Activated effector memory CD4-positive, alpha-beta T cell treated with anti-CD3 and anti-CD28 coated beads, Interleukin-2, amount 50 U/mL, for 16 hours (primary cell): ENCODE measurements at regions not wholly inside any gene's neighbourhood (a gene's known extent, or its start where the extent isn't known, plus 50 kb on each side); places are given as distances from the start of the nearest gene placed in this dataset.

Source experiments
- DNase-seq: peaks from one replicate; pipeline ENCODE4 v3.0.0-alpha.2; 2020

DNA sequence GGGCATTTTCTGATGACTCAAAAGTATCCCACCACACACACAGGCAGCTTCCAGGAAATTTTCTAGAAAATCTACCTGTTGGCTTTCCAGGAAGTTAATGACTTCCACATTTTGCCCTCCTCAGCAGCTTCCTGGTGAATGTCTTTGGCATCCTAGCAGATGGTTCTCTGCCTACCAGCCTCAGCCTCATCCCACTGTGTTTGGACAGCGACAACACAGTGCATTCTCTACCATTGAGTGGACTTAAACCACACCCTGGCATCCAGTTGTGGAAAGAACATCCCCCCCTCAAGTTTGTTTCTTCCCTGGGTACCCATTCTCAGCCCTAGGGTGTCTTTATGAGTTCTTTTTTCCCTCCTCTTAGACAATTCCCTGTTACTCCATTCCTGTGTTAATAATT is 50.8 kb upstream of the GADL1 start:
- no peak for DNase-seq

DNA sequence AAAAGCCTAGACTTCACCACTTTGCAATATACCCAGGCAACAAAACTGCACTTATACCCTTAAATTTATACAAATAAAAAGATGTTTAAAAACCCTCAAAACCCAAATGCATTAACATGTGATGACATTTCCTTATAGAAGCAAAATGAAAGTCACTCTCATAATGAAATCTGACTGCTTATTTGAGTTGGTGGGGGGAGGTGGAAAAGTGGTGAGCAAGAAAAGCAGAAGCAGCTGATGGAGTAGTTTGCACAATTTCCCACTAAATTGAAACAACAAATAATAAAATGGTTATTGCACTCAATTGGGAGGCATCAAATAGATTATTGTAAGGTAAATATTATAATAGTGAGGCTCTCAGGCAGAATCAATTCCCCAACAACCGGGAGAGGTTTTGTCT is 54.0 kb upstream of the GADL1 start:
- no peak for DNase-seq

DNA sequence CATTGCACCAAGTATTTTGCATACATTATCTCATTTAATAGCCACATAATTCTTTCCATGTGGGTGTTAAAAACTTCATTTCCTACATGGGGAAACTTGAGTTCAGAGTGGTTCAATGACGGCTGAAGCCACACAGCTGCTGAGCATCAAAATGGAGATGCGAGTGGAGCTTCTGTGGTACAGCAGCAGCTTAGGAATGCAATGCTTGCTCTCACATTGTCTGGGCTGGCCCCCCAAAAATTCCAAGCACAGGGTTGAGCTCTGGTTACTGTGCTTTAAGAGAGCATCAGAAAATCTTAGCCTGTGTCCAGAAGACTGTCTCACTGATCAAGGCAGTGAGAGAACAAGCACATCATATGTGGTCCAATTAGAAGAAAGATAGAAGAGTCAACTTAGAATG is 57.4 kb upstream of the GADL1 start:
- no peak for DNase-seq

DNA sequence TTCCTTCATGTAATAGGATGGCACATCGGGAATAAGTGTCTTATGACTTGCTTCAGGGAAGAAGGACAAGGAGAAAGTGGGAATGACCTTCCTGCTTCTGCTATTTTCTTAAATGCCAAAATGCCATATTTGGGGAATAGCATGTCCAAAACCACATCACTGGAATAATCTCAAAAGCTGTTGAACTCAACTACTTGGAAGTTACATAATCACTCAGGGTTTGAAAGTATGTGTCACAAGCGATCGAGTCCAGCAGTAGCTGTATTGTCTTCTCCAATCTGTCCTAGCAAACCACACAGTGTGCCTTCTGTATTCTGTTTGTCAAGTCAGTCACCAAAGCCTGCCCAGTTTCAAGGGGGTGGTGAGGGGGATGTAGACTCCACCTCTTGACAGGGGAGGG is 58.3 kb upstream of the GADL1 start:
- no peak for DNase-seq

DNA sequence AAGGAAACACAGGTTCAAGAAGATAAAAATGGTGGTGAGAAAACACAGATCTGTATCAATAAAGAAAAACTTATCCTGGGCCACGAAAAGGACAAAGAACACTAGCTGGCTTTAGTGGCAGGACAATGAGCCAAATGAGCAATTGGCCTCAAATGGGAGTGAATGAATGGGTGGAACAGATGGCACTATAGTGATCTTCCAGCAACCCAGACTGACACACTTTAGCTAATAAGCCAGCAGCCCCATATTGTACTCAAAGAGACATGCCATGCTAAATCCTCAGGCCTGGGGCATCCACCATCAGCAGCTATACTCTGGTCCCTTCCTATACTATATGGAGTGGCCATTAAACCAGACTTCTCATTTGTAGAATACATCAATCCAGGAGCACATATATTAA is 60.0 kb upstream of the GADL1 start:
- DNase-seq: no peak

DNA sequence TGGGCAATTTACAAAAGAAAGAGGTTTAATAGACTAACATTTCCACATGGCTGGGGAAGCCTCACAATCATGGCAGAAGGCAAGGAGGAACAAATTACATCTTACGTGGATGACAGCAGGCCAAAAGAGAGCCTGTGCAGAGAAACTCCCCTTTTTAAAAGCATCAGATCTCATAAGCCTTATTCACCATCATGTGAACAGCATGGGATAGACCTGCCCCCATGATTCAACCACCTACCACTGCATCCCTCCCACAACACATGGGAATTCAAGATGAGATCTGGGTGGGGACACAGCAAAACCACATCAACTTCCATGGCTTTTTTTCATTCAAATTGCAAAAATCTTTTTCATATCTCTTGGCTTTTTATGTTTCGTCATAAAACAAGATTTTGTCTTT is 67.6 kb upstream of the GADL1 start:
- no peak for DNase-seq

DNA sequence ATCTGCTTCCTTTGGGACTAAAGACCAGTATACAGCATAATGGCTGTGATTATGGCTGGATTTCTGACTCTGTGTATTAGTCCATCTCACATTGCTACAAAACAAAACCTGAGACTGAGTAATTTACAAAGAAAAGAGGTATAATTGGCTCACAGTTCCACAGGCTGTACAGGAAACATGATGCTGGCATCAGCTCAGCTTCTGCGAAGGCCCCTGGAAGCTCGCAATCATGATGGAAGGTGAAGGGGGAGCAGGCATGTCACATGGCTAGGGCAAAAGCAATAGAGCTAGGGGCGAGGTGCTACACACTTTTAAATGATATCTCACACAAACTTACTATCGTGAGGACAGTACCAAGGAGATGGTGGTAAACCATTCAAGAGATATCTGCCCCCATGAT is 68.0 kb upstream of the GADL1 start:
- no peak for DNase-seq

DNA sequence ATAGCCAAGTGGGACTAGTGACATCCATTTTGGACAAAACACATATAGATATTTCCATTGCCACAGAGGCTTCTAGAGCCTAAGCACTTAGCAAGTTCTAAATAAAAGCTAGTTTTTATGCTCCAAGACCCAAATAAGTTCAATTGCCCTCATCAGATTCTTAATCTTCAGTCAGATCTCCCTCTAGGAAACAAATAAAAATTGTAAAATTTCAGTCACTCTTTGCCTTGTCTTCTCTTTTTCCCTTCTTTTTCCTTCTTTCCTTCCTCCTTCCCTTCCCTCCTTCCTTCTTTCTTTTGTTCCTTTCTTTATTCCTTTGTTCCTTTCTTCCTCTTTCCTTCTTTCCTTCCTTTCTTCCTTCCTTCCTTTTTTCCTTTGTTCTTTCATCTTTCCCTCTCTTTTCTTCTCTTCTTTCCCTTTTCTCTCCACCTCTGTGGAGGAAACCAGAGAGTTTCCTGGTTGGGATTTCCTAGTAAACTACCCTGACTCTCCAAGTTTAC is 68.8 kb upstream of the GADL1 start:
- no peak for DNase-seq

DNA sequence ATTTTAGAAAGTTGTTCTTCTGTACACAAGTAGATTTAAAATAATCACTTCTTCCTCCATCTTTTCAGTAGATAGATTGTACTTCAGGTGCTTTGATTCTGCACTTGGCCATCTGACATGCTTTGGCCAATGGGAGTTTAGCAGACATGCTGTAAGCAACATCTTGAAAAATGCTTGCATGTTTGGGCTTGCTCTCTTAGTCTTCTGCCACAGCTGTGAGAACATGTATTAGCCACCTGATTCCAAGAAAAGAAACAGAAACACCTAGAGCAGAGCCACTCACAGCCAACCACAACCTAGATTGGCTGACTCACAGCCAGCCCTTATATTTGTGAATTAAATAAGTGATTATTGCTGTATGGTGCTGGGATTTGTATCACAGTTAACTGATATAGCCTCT is 70.2 kb upstream of the GADL1 start:
- no peak for DNase-seq

DNA sequence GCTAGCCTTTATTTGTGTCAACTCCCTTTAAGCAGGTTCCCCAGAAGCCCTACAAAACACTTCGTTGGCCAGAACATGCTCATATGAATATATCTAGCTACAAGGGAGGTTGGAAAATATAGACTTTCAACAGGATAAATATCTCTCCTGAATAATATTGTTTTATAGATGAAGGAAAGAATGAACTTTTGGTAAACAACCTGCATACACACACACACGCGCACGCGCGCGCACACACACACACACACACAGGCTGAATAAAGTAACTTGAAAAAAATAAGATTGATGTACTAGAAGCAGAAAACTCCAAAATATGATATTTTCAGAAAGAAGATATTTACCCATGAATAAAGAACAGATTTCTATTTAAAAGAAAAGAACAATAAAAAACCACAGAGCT is 72.4 kb upstream of the GADL1 start:
- DNase-seq: no peak

DNA sequence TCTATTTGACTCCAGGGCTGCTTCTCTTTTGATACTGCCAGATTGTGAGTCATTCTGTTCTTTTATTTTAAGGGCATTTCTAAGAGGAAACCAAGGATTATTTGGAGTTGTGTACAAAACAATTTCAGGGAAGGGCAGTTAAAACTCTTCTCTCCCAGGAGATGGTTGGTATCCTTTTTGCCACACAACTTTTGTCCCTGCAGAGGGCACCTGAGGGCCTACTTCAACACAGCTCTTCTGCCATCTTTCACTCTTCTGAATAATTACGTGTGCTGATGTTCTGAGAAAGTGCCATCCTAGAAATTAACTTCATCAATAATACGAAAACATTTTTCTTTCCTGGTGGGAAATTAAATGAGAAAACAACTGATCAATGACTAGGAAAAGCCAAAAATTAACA is 75.7 kb upstream of the GADL1 start:
- DNase-seq: no peak

DNA sequence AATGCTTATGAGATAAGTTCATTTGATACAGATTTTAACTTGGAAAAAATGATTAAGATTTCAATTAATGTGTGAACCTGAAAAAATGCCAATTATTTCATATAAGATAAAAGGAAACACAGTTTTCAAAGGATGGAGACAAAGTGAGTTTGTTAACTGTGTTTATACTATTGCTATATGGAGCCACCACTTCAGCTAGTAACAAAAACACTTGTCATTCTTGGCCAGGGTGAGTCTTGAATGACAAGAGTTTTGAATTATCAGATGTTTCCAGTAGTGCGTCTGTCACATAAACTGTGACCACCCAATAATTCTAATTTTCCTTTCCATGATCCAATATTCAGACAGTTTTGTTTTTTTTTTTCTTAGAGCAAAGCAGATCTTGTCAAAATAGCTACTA is 78.0 kb upstream of the GADL1 start:
- DNase-seq: no peak

DNA sequence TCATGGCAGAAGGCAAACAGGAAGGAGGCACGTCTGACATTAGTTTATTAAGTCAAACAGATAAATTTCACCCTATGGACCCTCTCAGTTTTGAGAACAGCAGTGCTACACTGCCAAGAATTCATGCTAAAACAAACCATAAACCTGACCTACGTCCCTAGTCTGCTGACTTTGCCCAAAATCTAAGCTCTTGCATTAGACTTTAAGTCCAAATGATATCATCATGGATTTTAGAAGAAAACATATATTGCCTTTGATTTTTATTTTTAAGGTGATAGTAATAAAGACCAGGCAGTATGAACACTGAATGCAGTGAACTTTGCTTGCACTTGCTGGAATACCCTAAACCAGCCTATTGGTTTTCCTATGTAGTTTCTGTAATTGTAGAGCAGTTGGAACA is 79.6 kb upstream of the GADL1 start:
- no peak for DNase-seq

DNA sequence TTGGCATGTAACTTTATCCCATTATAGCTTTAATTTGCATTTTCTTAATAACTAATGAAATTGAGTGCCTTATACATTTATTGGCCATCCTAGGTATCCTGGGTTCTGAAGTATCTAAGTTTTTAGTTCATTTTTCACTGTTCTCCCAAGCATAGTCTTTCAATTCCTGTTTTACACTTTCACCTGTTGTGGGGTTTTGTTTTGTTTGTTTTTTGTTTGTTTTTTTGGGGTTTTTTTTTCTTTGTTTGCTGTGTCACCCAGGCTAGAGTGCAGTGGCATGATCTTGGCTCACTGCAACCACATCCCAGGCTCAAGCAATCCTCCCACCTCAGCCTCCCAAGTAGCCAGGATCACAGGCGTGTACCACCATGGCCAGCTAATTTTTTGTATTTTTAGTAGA is 83.1 kb upstream of the GADL1 start:
- no peak for DNase-seq

DNA sequence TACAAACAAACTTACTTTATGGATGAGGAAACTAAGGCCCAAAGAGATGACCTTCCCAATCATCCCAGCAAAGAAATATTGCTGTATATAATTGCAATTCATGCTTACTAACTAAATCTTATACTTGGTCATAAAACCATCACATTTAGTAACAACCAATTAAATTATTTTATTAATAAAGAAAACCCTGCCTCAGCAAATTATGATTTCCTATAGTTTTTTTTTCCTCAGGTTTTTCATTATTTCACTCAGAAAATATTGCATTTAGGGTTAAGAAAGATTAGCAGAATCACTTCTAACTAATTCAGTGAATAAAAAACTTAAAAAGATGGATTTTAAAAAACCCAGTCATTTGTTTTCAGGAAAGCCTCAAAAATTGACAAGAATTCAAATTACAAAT is 86.5 kb upstream of the GADL1 start:
- no peak for DNase-seq

DNA sequence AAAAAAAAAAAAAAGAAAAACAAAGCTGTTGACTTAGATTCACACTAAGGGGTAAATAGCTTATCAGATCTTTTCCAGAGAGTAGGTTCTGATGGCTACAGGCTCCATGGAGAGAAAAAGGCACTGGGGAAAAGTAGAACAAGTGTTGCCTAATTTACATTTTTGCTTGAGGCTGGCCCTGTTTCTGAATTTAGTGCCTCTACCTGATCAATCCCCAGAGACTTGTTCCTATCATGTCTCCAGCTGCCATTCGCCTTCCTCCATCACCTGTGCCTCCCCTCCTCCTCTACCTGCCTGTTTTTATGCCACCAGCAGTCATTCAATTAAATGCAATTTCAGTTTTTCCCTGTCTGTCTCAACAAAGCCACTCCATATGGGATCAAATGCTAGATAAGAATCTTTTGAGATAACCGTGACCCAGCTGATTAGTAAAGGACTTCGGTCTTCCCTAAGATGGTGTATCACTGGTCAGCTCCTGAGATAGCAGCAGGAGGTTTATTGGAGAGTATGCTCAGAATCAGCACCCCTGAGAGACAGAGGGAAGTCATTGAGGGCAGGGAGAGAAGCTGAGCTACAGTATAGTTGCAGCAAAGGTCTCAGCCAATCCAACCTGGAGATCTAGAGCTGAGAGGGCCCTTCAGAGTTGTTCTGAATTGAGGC is 88.1 kb upstream of the GADL1 start:
- DNase-seq: no peak

DNA sequence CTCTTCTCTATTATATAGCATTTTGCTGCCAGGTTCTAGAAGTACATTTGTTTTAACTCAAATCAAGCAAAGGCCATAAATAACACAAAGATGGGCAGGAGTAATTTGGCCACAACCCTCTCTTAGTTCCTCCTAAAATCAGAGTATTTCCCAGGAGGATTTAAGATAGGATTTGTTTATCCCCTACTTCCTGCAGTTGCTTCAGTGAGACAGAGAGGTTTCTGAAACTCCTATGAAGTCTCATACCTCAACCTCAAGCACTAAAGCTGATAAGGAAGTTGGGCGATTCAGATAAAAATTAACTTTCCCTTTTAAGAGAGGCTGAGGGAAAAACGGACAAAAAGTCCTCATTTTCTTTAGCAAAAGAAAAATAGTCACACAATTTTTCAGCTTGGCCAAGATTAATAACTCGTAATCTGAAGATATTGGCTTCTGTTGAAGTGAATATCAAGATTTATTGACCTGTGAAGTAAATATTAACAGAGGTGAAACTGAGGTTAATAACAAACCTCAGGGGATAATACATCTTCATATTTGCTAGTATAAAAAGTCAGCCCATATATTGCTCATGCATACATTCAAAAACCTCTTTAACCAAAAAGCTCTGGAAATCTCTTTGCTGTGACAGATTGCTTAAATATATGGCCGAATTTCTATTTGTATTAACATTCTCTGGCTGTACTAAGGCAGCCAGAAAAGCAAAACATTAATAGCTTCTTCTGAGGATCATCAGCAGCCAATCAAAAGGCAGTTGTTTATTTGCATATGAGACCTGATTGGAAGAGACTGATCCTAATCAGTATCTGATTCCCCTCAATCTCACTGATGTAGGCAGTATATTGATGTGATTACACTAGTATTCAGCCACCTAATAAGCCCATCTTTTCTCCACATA is 90.6 kb upstream of the GADL1 start:
- no peak for DNase-seq

DNA sequence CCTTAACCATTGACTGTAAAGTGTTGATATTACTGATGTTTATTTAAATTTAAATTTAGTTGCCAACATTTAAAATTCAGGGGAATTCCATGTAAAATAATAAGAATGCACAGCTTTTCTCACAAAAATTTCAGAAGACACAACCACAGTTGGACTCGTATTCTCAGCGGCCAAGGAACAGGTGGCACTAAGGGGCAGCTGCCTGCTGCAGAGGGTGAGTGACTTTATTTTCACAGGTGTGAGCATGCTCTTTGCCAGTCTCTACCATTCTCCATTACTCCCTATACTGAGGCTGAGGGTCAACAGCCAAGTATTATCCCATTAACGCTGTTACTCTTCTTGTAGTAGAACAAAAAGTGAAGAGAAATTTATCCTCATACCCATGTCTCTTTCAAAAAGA is 92.1 kb upstream of the GADL1 start:
- DNase-seq: no peak

DNA sequence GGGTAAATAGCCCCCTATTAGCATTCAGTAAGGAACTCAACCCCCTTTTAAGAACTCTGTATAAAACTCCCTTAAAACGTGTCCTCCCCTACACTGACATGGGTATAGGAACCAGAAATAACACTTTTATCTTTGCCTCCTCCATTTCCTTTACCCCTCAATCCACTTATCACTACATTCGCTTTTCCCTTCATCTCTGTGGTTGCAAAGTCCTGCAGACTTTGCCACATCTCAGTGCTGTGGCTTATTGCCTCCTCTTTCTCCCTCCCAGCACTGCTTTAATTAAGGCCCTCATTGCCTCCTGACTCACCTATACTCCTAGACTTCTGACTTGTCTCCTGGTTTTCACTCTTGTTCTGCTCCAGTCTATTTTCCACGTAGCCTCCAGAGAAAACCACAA is 94.3 kb upstream of the GADL1 start:
- no peak for DNase-seq

DNA sequence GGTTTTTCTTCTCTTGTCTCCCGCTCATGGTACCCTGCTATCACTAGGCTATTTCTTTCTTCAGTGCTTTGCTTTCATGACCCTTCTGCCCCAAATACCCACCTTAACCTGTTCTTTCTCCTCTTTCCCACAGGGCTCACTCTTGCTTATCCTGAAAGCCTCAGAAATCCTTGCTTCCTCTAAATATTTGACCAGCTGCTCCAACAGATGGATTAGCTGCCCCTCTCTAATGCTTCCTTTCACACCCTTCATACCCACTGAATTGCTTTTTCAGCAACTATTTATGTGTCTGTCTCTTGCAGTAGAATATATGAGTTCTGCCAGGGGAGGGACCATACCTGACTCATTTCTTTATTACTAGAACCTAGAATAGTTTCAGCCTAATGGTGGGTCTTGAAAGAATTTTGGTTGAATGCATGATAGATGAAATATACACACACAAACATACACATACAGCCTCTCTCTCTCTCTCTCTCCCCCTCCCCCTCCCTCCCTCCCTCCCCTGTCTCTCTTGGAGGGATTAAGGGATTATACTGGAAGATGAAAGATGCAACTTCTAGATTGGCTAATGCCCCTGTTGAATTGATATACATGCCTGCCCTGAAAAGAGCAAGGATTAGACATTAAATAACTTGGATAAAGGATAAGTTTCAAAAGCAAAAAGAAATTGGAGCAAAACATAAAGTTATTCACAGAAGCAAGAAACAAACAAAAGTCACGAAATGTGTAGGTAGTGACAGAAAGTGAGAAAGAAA is 95.0 kb upstream of the GADL1 start:
- no peak for DNase-seq

DNA sequence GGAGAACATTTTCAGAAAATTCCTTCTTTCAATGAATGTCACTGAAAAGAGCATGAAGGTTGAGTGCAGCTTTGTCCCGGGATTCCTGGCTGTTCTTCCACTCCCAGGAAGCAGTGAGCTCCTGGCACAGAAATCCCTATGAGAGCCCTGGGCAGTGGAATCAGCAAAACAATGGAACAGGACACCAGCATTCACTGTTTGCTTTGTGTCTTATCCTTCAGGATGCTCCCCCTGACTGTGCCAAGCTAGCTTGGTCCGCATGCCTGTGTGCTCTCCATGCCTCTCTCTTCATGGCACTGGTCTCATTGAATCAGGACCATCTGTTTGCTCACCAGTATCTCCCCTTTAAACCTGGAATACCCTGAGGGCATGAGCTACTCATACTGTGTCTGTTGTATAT is 102.0 kb upstream of the GADL1 start:
- DNase-seq: no peak

DNA sequence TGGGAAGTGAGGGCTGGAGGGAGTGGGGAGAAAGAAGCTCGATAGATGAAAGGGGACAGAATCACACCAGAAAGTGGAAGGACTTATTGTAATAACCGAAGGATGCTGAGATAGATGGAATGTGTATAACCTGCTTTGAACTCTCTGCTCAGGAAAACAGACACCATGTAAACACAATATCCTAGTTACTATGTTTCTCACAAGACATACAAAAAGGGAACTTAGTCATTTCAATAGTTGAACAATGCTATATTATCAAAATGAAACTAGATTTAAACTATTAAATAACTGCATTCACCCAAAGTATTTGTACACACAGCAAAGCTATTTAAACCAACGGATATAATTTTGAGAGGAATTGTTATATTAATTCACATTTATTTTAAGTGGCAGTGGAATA is 108.3 kb upstream of the GADL1 start:
- DNase-seq: no peak

DNA sequence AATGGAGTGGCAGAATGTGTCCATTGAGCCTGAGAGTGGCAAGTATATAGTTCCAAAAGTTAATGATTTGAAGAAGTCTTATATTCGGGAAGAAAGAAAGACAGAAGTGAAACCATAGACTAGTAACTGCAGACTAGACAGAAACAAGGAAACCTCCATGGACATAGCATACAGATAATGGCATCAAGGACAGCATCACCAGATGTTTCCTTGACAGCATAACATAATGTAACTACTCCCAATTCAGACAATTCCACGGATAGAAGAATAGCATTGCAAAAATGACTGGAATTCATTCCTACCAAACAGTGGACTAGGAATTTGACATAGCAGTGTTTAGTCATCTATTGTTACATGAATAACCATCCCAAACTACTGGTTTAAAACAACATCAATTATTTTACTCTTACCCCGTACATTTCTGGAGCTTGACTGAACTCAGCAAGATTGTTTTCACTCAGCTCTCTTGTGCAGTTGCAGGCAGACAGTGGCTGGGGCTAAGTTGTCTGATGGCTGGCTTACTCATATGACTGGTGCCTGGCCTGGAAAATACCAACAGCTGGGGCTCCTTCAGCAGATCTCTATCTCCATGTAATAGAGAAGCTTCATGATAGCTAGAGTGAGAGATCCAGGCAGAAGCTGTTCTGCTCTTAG is 109.7 kb upstream of the GADL1 start:
- DNase-seq: no peak
